GM12878 (cell line): ENCODE measurements at regions not wholly inside any gene's neighbourhood (a gene's known extent, or its start where the extent isn't known, plus 50 kb on each side); places are given as distances from the start of the nearest gene placed in this dataset.

Experiments used
- ATAC-seq: fragments of 200-7000 bp; cut with Tn5 transposase; 3 replicates; pipeline ENCODE4 v1.9.1; 2020; ENCODE audit warnings: mild to moderate bottlenecking, moderate library complexity
- BruUV-seq: library from RNA; stranded (reverse); fragments of 400-500 nt; replicated peaks from 2 replicates; lab custom pipeline; 2021; lab: Mats Ljungman, UMichigan
- CTCF ChIA-PET: fragments of 300-600 bp; sonication (Branson Sonifier 250); formaldehyde crosslinking; extraction: SDS; loops from one replicate; lab custom pipeline; 2021; ENCODE audit warnings: inconsistent platforms; lab: Yijun Ruan, JAX
- POLR2A ChIA-PET: fragments of 350-600 bp; formaldehyde crosslinking; extraction: SDS; loops from one replicate; lab custom pipeline; 2021; ENCODE audit warnings: inconsistent platforms; lab: Charles Lee
- RAD21 ChIA-PET: fragments of 300-600 bp; sonication (Branson Sonifier 250); formaldehyde crosslinking; loops from one replicate; lab custom pipeline; 2023; ENCODE audit warnings: antibody characterized with exemption; ENCODE audit not compliant: unreplicated experiment; lab: Charles Lee
- SMC1A ChIA-PET: fragments of 300-600 bp; sonication (Branson Sonifier 250); formaldehyde crosslinking; loops from one replicate; lab custom pipeline; 2023; ENCODE audit not compliant: unreplicated experiment, uncharacterized antibody; lab: Charles Lee
- DNase-seq: peaks from one replicate; pipeline ENCODE4 v3.0.0-alpha.2; 2011; ENCODE audit warnings: low read depth, low spot score
- FAIRE-seq: peaks from 3 replicates; lab custom pipeline; 2011; peaks lifted over from hg19 to GRCh38; lab: Jason Lieb, UNC
- H2AFZ ChIP-seq: 2 replicates; pipeline ENCODE4 v1.6.0; 2011; ENCODE audit warnings: low read depth, low read length, control low read depth; ENCODE audit not compliant: control insufficient read depth
- H3K27ac ChIP-seq: 2 replicates; pipeline ENCODE4 v1.5.1; 2011; ENCODE audit warnings: control low read depth; ENCODE audit not compliant: control insufficient read depth, insufficient read depth
- H3K27me3 ChIP-seq, 2 experiments: replicated peaks in 1 of 2; 2 replicates each; pipeline versions ENCODE4 v1.6.0 to v1.6.1; 2011; ENCODE audit warnings: low read length in 1 of 2; ENCODE audit not compliant: control insufficient read depth in 2 of 2, insufficient read depth in 2 of 2
- H3K36me3 ChIP-seq, 2 experiments: 2 replicates each; pipeline ENCODE4 v1.5.1; 2011; ENCODE audit warnings: low read length in 1 of 2; ENCODE audit not compliant: control insufficient read depth in 2 of 2, insufficient read depth in 2 of 2
- H3K4me1 ChIP-seq: 2 replicates; pipeline ENCODE4 v1.6.1; 2011; ENCODE audit warnings: mild to moderate bottlenecking, low read length, moderate library complexity, mixed read lengths; ENCODE audit not compliant: control insufficient read depth, insufficient read depth
- H3K4me2 ChIP-seq: 2 replicates; pipeline ENCODE4 v1.6.0; 2011; ENCODE audit warnings: control low read depth; ENCODE audit not compliant: control insufficient read depth, insufficient read depth
- H3K4me3 ChIP-seq: fragments of 200-600 bp; sonication (generic); 2 replicates; pipeline ENCODE4 v1.5.1; 2016
- H3K79me2 ChIP-seq: 2 replicates; pipeline ENCODE4 v1.6.0; 2011; ENCODE audit warnings: low read length; ENCODE audit not compliant: control insufficient read depth, insufficient read depth
- H3K9ac ChIP-seq: 2 replicates; pipeline ENCODE4 v1.8.0; 2011; ENCODE audit warnings: low read length, control low read depth, mixed read lengths; ENCODE audit not compliant: control insufficient read depth, insufficient read depth
- H3K9me3 ChIP-seq: replicated peaks from 3 replicates; pipeline ENCODE4 v1.5.1; 2011; ENCODE audit warnings: mild to moderate bottlenecking, low read length; ENCODE audit not compliant: control insufficient read depth, insufficient read depth
- H4K20me1 ChIP-seq: 2 replicates; pipeline ENCODE4 v1.6.0; 2011; ENCODE audit not compliant: control insufficient read depth, insufficient read depth
- CBX3 ChIP-seq: fragments of 200-600 bp; sonication (generic); IDR thresholded peaks from 2 replicates; pipeline ENCODE4 v1.6.1; 2016; ENCODE audit warnings: low read depth, borderline replicate concordance
- SPI1 ChIP-seq: IDR thresholded peaks from 2 replicates; pipeline ENCODE4 v1.6.1; 2011; ENCODE audit warnings: low read depth, mild to moderate bottlenecking, low read length, moderate library complexity, borderline replicate concordance; ENCODE audit not compliant: insufficient read depth
- YBX1 ChIP-seq: fragments of 450-650 bp; IDR thresholded peaks from 2 replicates; pipeline ENCODE4 v1.6.1; 2016; ENCODE audit warnings: antibody characterized with exemption
- ZNF207 ChIP-seq: fragments of 450-650 bp; IDR thresholded peaks from 2 replicates; pipeline ENCODE4 v1.6.1; 2014; ENCODE audit warnings: antibody characterized with exemption, mild to moderate bottlenecking, borderline replicate concordance
- WGBS: methylation state at CpG from one replicate; pipeline ENCODE4 v1.1.6; 2016; ENCODE audit warnings: low lambda C conversion rate; ENCODE audit not compliant: insufficient replicate concordance, insufficient coverage; ENCODE audit errors: missing lambda C conversion rate; 5-methylcytosine and 5-hydroxymethylcytosine counted together
- in situ Hi-C: fragments of 300-500 bp; cut with MboI; formaldehyde crosslinking; loops from 9 replicates; pipeline ENCODE4 v1.14.3; 2018; ENCODE audit warnings: mixed read lengths
- intact Hi-C: fragments of 100-400 bp; cut with micrococcal nuclease; formaldehyde crosslinking; loops from one replicate; pipeline ENCODE4 v1.14.2; 2022; ENCODE audit not compliant: unreplicated experiment

DNA sequence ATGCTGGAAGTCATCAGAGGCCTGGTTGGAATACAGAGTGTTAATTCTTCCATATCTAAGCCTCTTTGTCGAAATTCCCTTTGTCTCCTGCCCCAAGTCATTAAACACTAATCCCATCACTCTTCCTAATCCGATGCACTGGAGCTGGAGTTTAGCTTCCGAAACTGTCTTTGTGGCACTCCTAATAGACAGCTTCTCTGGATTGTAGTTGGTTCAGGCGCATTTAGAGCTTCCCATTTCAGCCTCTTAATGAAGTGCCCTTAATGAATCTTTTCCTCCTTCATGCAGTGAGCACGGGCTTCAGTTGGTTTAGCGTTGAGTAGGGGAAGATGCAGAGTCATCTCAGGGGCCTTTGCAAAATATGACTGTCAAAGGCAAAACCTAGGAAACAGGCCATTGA is 72.2 kb upstream of the MEIS1 start:
- 8% methylated on average over 6 of the region's 6 CpGs for WGBS
- ChIA-PET CTCF (no interaction called here), SMC1A (no interaction called here), RAD21 (no interaction called here), POLR2A (no interaction called here)
- H3K36me3 ChIP-seq: no peaks in the 10 kb centered on the region
- H3K27ac ChIP-seq: no peak overlapping the region
- in situ Hi-C loops: no loop called here
- no peaks in the 10 kb centered on the region for H3K9me3 ChIP-seq
- no peak overlapping the region for H3K9ac ChIP-seq
- TF ChIP-seq CBX3: no peak
- no peak for TF ChIP-seq ZNF207
- TF ChIP-seq SPI1: no peak
- no peak overlapping the region for H3K4me2 ChIP-seq
- intact Hi-C loops: no loop called here
- no peak overlapping the region for H2AFZ ChIP-seq
- FAIRE-seq (no peak), ATAC-seq (no peak), DNase-seq (no peak)
- BruUV-seq: no TSS peak
- H3K4me1 ChIP-seq: no peaks in the 10 kb centered on the region
- no peaks in the 10 kb centered on the region for H3K79me2 ChIP-seq
- no peaks in the 10 kb centered on the region for H4K20me1 ChIP-seq
- no peaks in the 10 kb centered on the region for H3K27me3 ChIP-seq
- no peak overlapping the region for H3K4me3 ChIP-seq

DNA sequence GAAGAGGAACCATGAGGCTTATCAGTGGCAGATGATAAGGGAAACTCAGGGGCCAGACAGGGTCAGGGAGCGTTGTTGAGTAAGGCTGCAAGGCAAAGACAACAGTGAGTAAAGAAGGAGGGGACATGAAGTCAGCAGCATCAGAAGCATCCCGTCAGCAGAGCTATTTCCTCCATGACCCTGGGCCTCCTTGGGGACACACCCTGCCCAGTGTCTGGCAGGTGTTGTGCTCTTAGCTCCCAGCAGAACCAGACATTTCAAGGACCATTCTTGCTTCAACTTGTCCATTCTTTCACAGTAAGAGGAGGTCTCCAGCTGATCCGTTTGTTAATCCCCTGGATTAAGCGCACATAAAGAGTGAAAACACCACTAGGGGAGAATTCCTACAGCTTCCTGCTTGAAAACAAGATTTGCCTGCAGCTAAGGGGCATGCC is 88.7 kb upstream of the MEIS1 start:
- ChIA-PET POLR2A (no interaction called here), SMC1A (no interaction called here), RAD21 (no interaction called here), CTCF (no interaction called here)
- Histone ChIP-seq H3K4me1 (no peaks in the 10 kb centered on the region), H3K4me3 (no peak overlapping the region), H3K36me3 (no peaks in the 10 kb centered on the region), H3K27me3 (no peaks in the 10 kb centered on the region), H2AFZ (no peak overlapping the region), H4K20me1 (no peaks in the 10 kb centered on the region), H3K27ac (no peak overlapping the region), H3K9me3 (no peaks in the 10 kb centered on the region), H3K4me2 (no peak overlapping the region), H3K79me2 (no peaks in the 10 kb centered on the region), H3K9ac (no peak overlapping the region)
- in situ Hi-C loops: no loop called here
- FAIRE-seq (no peak), DNase-seq (no peak), ATAC-seq (no peak)
- no TSS peak for BruUV-seq
- whole genome bisulfite sequencing: 43% methylated on average over 4 of the region's 4 CpGs
- no peak for TF ChIP-seq YBX1
- intact Hi-C loops: no loop called here
